NCI-H748 treated with DMSO at 0.1 percent for 48 hours (cell line): ENCODE measurements at regions not wholly inside any gene's neighbourhood (a gene's known extent, or its start where the extent isn't known, plus 50 kb on each side); places are given as distances from the start of the nearest gene placed in this dataset.
A peak's percentile ranks its signal among the peaks of the same experiment; 100 is the strongest.
"Not testable (repeated sequence)": the region's sequence is repeated elsewhere in the genome, so short reads cannot be mapped to it uniquely, and the experiment has no call there.

Experiments
- DNase-seq: peaks from one replicate; lab custom pipeline; 2025; lab: John Stamatoyannopoulos, UW

DNA sequence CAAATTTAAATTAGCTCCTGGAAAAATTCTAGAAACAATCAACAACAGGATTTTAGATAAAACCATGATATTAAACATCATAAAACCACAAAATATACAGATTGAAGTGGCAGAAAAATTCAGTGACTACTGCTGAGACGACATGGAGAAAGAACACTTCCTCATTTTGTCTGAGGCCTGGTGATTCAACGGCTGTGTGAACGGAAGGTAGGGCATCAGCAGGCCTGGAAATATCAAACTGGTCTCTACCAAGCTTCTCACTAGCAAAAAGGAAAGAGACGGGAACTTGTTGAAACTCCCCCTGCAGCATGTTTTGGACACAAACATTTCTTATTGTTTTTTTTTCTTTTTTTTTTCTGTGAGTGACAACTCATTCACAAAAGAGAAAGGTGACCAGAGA lies 58.0 kb upstream of the AHI1 start:
- DNase-seq: no peak

GRCh38 chr6:135557582-135557981 lies 60.0 kb upstream of the AHI1 start:
- DNase-seq: no peak

DNA sequence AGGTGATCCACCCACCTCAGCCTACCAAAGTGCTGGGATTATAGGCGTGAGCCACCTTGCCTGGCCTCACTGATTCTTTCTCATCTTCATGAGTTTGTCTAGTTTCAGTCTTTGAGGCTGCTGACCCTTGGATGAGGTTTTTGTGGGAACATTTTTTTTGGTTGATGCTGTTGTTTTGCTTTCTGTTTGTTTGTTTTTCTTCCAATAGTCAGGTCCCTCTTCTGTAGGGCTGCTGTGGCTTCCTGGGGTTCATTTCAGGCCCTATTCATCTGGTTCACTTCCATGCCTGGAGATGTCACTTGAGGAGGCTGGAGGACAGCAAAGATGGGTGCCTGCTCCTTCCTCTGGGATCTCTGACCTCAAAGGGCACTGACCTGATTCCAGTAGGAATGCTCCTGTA lies 68.1 kb upstream of the AHI1 start:
- DNase-seq: not testable (repeated sequence)

- no peak for DNase-seq
Observed at GRCh38 chr6:135566311-135567068, 69.0 kb upstream of the AHI1 start.

DNA sequence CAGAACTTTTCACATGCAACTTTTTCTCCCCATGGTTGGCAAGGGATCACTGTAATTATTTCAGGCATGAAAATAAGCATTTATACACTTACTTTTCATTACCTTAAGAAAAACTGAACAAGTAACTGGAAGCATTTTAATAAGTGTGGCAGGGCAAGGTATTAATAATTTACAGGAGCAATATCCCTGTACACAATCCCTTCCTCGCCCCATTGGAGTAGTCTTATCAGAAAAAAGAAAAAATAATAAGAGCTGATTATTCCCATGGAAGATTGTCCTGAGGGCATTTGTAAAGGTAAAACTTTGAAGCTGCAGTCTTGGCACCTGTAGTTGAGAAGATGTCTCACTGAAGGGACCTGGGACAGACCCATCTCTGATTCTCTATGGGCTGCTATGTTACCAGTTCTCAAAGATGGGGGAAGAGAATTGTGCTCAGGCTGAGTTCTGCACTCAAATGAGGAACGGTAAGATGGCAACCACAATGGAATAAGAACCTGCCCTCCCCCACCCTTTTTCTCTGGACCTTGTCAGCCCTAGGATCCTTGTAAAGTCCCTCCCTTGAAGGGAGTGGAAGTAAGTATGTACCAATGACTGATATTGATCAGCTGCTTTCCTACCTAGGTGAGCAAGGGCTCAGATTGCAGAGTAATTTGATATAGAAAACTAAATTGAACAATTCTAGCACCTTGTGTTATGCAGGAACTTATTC lies 70.0 kb upstream of the AHI1 start:
- no peak for DNase-seq

GRCh38 chr6:135568379-135568778 lies 70.8 kb upstream of the AHI1 start:
- no peak for DNase-seq

DNA sequence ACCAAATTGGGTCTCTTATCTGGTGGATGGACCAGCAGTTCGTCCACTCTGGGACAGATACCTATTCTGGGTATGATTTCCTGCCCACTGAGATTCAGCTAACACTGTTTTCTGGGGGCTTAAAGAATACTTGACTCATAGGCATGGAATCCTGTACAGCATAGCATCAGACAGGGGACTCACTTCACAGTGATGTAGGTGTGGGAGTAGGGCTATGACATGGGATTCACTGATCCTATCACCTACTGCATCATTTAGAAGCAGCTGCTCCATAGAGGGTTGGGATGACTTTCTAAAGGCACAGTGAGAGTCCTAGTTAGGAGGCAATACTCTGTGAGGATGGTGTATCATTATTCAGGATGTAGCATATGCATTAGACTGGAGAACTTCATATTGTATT lies 74.5 kb upstream of the AHI1 start:
- no peak for DNase-seq

- no peak for DNase-seq
Observed at GRCh38 chr6:135575629-135576028, 78.1 kb upstream of the AHI1 start.

DNA sequence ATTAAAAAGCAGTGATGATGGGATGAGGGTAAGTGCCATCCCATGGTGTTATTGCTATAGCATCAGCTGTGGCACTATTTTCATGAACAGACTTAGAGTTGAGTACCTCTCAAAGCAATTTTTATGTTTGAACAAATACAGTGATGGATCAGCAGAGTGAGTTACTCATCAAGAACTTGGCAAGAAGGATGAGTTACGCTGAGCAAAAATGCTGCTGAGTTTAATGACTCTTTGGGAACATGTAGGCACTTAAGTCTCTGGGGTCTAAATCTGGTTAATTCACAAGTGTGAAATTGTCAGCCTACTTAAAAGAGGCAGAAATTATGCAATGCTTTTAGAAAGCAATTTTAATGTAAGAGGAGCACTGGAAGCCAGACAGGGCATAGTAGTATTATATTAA lies 78.5 kb upstream of the AHI1 start:
- no peak for DNase-seq

- DNase-seq: no peak
Observed at GRCh38 chr6:135577059-135577538, 79.6 kb upstream of the AHI1 start.

DNA sequence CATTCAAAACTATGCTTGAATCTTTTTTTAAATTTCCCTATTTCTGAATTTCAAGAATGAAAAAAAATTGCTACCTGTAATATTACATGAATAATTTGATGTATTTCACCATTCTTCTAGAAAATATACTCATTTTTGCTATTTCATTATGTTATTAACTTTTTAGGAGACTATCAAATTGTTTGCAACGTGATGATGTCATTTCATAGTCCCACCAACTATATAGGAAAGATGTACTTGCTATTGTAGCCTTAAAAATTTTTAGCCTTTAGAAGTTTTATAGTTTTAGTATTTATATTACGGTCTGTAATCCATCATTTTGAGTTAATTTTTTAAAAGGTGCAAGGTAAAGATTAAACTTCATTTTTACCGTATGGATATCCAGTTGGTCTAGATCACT lies 81.4 kb upstream of the AHI1 start:
- no peak for DNase-seq

GRCh38 chr6:135581211-135581610 lies 83.7 kb upstream of the AHI1 start:
- DNase-seq: no peak

DNA sequence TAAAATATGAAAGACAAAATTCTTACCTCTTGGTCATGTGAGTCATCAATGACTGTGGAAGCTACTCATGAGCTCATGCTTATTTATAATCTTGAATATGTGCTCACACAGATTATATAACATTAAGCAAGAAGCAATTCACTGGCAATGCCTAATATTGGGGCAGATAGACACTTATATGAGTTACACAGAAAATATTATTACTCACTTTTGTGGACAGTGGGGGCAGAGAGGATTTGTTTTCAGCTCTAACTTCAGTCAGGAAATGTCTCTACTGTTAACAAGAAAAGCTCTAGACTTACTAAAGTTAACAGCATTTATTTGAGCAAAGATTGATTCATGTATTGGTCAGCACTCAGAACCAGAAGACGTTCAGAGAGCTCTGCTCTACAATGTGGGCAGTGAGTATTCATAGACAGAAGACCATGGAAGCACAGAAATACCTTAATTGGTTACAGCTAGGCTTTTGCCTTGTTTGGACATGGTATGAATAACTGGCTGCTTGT lies 85.8 kb upstream of the AHI1 start:
- DNase-seq: no peak

DNA sequence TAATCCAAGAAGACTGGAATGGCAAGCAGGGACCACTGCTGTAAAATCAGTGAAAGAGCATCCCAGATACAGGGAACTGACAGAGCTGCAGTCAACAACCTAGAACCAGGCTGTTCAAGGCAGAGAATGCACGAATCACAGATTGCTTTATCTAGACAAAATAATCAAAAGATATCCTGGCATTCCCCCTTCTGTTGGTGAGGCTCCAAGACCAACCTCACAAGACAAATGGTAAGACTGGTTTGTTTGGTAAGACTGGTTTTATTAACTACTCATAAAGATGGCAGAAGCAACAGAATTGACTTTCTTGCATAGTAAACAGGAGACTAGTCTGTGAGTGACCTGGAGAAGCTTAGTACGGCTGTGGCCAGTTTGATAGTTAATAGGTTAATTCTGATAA lies 88.8 kb upstream of the AHI1 start:
- DNase-seq: no peak

- no peak for DNase-seq
Observed at GRCh38 chr6:135586844-135587243, 89.3 kb upstream of the AHI1 start.

DNA sequence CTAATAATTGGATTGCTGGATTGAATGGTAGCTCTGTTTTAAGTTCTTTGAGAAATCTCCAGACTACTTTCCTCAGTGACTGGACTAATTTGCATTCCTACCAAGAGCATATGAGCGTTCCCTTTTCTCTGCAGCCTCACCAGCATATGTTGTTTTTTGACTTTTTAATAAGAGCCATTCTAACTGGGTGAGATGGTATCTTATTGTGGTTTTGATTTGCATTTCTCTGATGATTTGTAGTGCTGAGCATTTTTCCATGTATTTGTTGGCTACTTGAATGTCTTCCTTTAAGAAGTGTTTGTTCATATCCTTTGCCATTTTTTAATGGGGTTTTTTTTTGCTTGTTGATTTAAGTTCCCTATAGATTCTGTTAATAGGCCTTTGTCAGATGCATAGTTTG lies 94.7 kb upstream of the AHI1 start:
- no peak for DNase-seq

DNA sequence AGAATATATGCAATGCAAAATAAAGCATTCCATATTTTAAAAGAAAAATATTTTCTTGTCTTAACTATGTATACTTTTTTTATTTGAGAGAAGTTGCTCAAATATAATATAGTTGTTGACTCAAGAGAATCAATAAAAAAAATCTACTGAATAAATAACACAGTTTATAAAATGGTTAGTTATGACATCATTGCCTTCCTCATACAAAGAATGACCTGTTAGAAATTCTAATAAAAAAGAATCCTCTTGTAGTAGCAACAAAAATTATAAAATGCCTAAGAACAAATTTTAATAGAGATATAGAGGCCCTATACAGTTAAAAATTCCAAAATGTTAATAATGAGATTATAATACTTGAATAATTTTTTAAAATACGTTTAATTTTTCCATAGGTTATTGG lies 96.5 kb upstream of the AHI1 start:
- DNase-seq: no peak

DNA sequence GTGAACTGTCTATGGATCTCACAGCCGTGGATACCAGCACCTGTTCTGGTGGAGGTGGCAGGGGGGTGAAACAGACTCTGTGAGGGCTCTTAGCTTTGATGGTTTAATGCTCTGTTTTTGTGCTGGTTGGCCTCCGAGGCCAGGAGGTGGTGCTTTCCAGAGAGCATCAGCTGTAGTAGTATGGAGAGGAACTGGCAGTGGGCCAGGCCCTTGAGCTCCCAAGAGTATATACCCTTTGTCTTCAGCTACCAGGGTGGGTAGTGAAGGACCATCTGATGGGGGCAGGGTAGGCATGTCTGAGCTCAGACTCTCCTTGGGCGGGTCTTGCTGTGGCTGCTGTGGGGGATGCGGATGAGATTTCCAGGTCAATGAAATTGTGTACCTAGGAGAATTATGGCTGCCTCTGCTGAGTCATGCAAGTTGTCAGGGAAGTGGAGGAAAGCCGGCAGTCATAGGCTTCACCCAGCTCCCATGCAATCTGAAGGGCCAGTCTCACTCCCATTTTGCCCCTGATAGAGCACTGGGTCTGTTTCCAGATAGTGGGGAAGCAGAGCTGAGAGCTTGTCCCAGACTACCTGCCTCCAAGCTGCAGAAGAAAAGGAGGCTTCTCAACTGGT lies 102.7 kb upstream of the AHI1 start:
- DNase-seq: peak; percentile 99

DNA sequence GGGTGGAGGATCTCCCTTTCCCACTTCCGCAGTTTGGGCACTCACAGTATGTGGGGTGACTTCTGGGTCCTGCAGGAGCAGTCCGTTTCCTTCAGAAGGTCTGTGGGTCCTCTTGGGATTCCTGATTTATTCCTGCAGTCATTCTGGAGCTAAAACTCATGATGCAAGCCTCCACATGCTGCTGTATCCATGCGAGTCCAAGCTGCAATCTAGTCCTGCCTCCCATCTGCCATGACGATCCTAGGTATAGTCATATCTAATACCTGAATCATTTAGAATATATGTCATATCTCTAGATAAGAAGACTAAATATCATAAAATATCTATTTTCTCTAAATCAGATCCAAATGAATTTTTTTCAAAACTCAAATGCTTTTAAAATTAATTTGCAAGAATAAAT lies 103.4 kb upstream of the AHI1 start:
- no peak for DNase-seq

DNA sequence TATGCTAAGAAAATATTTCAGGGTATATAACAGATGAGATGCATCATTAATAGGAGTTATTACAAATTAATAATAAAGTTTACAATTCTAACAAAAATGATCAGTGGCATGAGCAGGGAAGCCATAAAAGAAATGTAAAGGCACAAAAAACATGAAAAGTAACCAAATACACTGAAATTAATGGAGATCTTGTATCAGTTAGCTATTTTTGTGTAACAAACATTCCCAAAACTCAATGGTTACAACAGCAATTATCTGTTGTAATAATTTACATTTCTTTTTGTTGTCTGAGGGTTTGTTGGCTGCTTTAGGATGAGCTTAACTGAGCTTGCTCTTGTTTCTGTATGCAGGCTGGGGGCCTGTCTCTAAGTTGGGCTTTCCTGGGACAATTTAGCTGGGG lies 104.3 kb upstream of the AHI1 start:
- DNase-seq: no peak

GRCh38 chr6:135603249-135603648 lies 105.7 kb upstream of the AHI1 start:
- no peak for DNase-seq

DNA sequence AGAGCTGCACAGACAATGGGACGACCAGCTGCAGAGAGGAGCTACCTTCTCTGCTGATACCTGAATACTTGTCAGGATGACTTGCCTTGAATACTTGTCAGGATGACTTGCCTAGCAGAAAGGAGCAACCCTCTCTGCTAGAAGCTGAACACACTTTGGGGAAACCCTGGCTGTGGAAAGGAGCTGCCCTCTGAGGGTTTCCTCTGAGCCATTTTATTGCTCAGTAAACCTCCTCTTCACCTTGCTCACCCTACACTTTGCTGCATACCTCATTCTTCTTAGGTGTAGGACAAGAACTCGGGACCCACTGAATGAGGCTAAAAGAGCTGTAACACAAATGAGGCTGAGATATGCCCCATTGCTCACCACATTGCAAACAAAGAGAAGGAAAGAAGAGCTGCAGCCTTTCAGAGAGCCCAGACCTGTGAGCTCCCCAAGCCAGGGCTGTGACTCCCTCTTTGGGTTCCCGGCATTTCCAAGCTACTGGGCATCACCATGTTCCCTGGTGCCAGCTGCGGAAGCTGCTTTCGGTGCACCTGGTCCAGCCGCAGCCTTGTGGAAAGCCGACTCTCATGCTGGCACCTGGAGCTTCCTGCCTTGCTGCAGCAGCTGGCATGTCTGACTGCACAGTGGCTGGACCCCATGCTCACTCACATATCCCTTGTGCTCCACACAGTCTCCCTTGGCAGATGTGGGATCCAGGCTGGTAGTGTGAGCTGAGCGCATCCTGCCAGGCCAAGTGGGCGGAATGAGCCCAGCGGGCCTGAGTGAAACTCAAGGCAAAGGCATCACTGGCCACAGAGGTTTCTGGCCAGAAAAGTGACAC lies 106.7 kb upstream of the AHI1 start:
- no peak for DNase-seq
